WTC11 (cell line): ENCODE measurements at regions not wholly inside any gene's neighbourhood (a gene's known extent, or its start where the extent isn't known, plus 50 kb on each side); places are given as distances from the start of the nearest gene placed in this dataset.

ENCODE experiments used
- ETV6 ChIP-seq: sonication (generic); formaldehyde crosslinking; IDR thresholded peaks from 2 replicates; pipeline ENCODE4 v1.8.1; 2022; ENCODE audit warnings: mild to moderate bottlenecking, missing genetic modification reagents
- FOXK1 ChIP-seq: sonication (generic); formaldehyde crosslinking; IDR thresholded peaks from 2 replicates; pipeline ENCODE4 v1.8.0; 2022; ENCODE audit warnings: mild to moderate bottlenecking, moderate library complexity, missing genetic modification reagents
- GRHL2 ChIP-seq: fragments of 250-450 bp; sonication (Bioruptor Pico); IDR thresholded peaks from 2 replicates; pipeline ENCODE4 v1.8.0; 2022; ENCODE audit warnings: mild to moderate bottlenecking, moderate library complexity; ENCODE audit not compliant: insufficient replicate concordance, severe bottlenecking
- JAZF1 ChIP-seq: fragments of 250-450 bp; sonication (Bioruptor Pico); IDR thresholded peaks from 2 replicates; pipeline ENCODE4 v1.9.0; 2021; ENCODE audit warnings: moderate library complexity, mild to moderate bottlenecking, inconsistent platforms
- KAT7 ChIP-seq: sonication (generic); formaldehyde crosslinking; IDR thresholded peaks from 2 replicates; pipeline ENCODE4 v1.8.1; 2023; ENCODE audit warnings: missing genetic modification reagents, mild to moderate bottlenecking, borderline replicate concordance
- NFE2L1 ChIP-seq: sonication (generic); formaldehyde crosslinking; IDR thresholded peaks from 2 replicates; pipeline ENCODE4 v1.8.1; 2023; ENCODE audit warnings: missing genetic modification reagents
- NFYB ChIP-seq: sonication (generic); formaldehyde crosslinking; conservative IDR thresholded peaks from 2 replicates; pipeline ENCODE4 v1.8.0; 2022; ENCODE audit warnings: low read depth, missing genetic modification reagents
- RELA ChIP-seq: sonication (generic); formaldehyde crosslinking; IDR thresholded peaks from 2 replicates; pipeline ENCODE4 v1.8.1; 2022; ENCODE audit warnings: missing genetic modification reagents, mild to moderate bottlenecking, borderline replicate concordance
- SP1 ChIP-seq: sonication (generic); formaldehyde crosslinking; conservative IDR thresholded peaks from 2 replicates; pipeline ENCODE4 v1.8.1; 2022; ENCODE audit warnings: missing genetic modification reagents
- ZNF121 ChIP-seq: sonication (generic); formaldehyde crosslinking; IDR thresholded peaks from 2 replicates; pipeline ENCODE4 v1.8.0; 2023; ENCODE audit warnings: missing genetic modification reagents
- ZNF263 ChIP-seq: sonication (generic); formaldehyde crosslinking; IDR thresholded peaks from 2 replicates; pipeline ENCODE4 v1.8.1; 2022; ENCODE audit warnings: low read depth, mild to moderate bottlenecking, moderate library complexity, missing genetic modification reagents
- ZNF396 ChIP-seq: fragments of 250-450 bp; sonication (Bioruptor Pico); IDR thresholded peaks from 2 replicates; pipeline ENCODE4 v1.8.0; 2021; ENCODE audit warnings: mild to moderate bottlenecking, moderate library complexity, borderline replicate concordance
- ZNF423 ChIP-seq: fragments of 250-450 bp; sonication (Bioruptor Pico); IDR thresholded peaks from 2 replicates; pipeline ENCODE4 v2.1.2; 2022; ENCODE audit warnings: mild to moderate bottlenecking, moderate library complexity
- TF ChIP-seq, protein P1 (sequence below): sonication (generic); formaldehyde crosslinking; IDR thresholded peaks from 2 replicates; pipeline ENCODE4 v1.8.1; 2023; ENCODE audit warnings: mild to moderate bottlenecking, missing genetic modification reagents
- TF ChIP-seq, protein P2 (sequence below): sonication (generic); formaldehyde crosslinking; conservative IDR thresholded peaks from 2 replicates; pipeline ENCODE4 v1.8.1; 2023; ENCODE audit warnings: mild to moderate bottlenecking, low read depth, missing genetic modification reagents, moderate library complexity
- TF ChIP-seq, protein P3 (sequence below): sonication (generic); formaldehyde crosslinking; IDR thresholded peaks from 2 replicates; pipeline ENCODE4 v1.8.0; 2022; ENCODE audit warnings: mild to moderate bottlenecking, missing genetic modification reagents
- TF ChIP-seq, protein P4 (sequence below): fragments of 250-450 bp; sonication (Bioruptor Pico); IDR thresholded peaks from 2 replicates; pipeline ENCODE4 v1.9.0; 2021; ENCODE audit warnings: mild to moderate bottlenecking
- TF ChIP-seq, protein P5 (sequence below): sonication (generic); formaldehyde crosslinking; IDR thresholded peaks from 2 replicates; pipeline ENCODE4 v1.8.1; 2022; ENCODE audit warnings: mild to moderate bottlenecking, moderate library complexity, missing genetic modification reagents
- TF ChIP-seq, protein P6 (sequence below): fragments of 250-450 bp; sonication (Bioruptor Pico); IDR thresholded peaks from 2 replicates; pipeline ENCODE4 v1.9.0; 2021; ENCODE audit warnings: mild to moderate bottlenecking, borderline replicate concordance
- TF ChIP-seq, protein P7 (sequence below): sonication (generic); formaldehyde crosslinking; IDR thresholded peaks from 2 replicates; pipeline ENCODE4 v1.8.1; 2023; ENCODE audit warnings: mild to moderate bottlenecking, missing genetic modification reagents, borderline replicate concordance
- TF ChIP-seq, protein P8 (sequence below): sonication (generic); formaldehyde crosslinking; IDR thresholded peaks from 2 replicates; pipeline ENCODE4 v1.8.0; 2022; ENCODE audit warnings: mild to moderate bottlenecking, missing genetic modification reagents

DNA sequence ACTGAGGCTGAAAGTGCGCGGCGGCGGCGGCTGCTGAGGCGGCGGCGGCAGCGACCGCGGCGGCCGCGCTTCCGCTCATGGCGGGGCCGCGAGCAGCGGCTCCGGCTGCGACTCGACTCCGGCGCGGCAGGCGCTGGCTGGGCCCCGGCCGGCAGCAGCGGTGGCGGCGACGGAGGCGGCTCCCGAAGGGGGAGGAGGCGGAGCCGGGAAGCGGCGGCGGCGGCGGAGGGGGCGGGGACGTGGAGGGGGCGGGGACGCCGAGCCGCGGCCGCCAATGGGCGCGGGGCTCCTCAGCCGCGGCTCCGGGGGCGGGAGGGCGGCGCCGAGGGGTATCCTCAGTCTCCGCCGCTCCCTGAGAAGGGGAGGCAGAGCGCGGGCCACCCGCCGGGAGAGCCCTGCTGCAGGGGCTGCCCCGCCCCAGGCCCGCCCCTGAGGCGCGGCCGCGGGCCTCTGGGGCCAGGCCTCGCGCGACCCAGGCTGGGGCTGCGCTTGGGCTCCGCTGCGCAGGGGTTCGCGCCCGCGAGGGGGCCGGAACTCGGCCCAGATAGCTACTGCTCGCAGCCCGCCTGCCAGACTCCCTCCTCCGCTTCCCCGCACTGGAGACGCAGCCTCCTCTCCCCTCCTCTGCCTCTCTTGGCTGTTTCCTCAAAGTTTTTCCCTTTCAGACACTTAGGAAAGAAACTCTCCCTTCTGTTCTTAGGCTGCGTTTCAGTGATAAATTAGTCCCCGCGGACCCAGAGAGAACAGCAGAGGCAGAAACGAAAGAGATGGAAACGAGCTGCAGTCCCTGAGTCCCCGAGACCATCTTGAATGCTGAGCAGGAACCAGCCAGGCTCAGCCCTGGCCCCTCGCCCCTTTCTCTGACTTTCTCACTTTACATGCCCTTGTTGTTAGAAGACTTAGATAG lies 85.0 kb upstream of the MELK start (continued):
- TF ChIP-seq, protein P1, sequence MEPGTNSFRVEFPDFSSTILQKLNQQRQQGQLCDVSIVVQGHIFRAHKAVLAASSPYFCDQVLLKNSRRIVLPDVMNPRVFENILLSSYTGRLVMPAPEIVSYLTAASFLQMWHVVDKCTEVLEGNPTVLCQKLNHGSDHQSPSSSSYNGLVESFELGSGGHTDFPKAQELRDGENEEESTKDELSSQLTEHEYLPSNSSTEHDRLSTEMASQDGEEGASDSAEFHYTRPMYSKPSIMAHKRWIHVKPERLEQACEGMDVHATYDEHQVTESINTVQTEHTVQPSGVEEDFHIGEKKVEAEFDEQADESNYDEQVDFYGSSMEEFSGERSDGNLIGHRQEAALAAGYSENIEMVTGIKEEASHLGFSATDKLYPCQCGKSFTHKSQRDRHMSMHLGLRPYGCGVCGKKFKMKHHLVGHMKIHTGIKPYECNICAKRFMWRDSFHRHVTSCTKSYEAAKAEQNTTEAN (CRISPR knock-in tag): no peak
- TF ChIP-seq, protein P2, sequence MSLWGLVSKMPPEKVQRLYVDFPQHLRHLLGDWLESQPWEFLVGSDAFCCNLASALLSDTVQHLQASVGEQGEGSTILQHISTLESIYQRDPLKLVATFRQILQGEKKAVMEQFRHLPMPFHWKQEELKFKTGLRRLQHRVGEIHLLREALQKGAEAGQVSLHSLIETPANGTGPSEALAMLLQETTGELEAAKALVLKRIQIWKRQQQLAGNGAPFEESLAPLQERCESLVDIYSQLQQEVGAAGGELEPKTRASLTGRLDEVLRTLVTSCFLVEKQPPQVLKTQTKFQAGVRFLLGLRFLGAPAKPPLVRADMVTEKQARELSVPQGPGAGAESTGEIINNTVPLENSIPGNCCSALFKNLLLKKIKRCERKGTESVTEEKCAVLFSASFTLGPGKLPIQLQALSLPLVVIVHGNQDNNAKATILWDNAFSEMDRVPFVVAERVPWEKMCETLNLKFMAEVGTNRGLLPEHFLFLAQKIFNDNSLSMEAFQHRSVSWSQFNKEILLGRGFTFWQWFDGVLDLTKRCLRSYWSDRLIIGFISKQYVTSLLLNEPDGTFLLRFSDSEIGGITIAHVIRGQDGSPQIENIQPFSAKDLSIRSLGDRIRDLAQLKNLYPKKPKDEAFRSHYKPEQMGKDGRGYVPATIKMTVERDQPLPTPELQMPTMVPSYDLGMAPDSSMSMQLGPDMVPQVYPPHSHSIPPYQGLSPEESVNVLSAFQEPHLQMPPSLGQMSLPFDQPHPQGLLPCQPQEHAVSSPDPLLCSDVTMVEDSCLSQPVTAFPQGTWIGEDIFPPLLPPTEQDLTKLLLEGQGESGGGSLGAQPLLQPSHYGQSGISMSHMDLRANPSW (CRISPR knock-in tag): no peak
- TF ChIP-seq ZNF121 (CRISPR knock-in tag) (no peak), RELA (CRISPR knock-in tag) (no peak), NFE2L1 (CRISPR knock-in tag) (no peak), ZNF396 (CRISPR knock-in tag) (no peak), ZNF263 (no peak), ZNF423 (0 out of 2 replicates have a peak, but pooled peaks have one; percentile 6), JAZF1 (CRISPR knock-in tag) (no peak), ETV6 (CRISPR knock-in tag) (no peak), GRHL2 (CRISPR knock-in tag) (no peak), KAT7 (CRISPR knock-in tag) (0 out of 2 replicates have a peak, but pooled peaks have one; percentile 12), SP1 (CRISPR knock-in tag) (peak; percentile 70), FOXK1 (CRISPR knock-in tag) (no peak), NFYB (no peak)
- TF ChIP-seq, protein P3, sequence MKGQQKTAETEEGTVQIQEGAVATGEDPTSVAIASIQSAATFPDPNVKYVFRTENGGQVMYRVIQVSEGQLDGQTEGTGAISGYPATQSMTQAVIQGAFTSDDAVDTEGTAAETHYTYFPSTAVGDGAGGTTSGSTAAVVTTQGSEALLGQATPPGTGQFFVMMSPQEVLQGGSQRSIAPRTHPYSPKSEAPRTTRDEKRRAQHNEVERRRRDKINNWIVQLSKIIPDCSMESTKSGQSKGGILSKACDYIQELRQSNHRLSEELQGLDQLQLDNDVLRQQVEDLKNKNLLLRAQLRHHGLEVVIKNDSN (CRISPR knock-in tag): no peak
- TF ChIP-seq, protein P4, sequence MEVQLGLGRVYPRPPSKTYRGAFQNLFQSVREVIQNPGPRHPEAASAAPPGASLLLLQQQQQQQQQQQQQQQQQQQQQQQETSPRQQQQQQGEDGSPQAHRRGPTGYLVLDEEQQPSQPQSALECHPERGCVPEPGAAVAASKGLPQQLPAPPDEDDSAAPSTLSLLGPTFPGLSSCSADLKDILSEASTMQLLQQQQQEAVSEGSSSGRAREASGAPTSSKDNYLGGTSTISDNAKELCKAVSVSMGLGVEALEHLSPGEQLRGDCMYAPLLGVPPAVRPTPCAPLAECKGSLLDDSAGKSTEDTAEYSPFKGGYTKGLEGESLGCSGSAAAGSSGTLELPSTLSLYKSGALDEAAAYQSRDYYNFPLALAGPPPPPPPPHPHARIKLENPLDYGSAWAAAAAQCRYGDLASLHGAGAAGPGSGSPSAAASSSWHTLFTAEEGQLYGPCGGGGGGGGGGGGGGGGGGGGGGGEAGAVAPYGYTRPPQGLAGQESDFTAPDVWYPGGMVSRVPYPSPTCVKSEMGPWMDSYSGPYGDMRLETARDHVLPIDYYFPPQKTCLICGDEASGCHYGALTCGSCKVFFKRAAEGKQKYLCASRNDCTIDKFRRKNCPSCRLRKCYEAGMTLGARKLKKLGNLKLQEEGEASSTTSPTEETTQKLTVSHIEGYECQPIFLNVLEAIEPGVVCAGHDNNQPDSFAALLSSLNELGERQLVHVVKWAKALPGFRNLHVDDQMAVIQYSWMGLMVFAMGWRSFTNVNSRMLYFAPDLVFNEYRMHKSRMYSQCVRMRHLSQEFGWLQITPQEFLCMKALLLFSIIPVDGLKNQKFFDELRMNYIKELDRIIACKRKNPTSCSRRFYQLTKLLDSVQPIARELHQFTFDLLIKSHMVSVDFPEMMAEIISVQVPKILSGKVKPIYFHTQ: no peak
- TF ChIP-seq, protein P5, sequence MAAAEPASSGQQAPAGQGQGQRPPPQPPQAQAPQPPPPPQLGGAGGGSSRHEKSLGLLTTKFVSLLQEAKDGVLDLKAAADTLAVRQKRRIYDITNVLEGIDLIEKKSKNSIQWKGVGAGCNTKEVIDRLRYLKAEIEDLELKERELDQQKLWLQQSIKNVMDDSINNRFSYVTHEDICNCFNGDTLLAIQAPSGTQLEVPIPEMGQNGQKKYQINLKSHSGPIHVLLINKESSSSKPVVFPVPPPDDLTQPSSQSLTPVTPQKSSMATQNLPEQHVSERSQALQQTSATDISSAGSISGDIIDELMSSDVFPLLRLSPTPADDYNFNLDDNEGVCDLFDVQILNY (CRISPR knock-in tag): no peak
- TF ChIP-seq, protein P6, sequence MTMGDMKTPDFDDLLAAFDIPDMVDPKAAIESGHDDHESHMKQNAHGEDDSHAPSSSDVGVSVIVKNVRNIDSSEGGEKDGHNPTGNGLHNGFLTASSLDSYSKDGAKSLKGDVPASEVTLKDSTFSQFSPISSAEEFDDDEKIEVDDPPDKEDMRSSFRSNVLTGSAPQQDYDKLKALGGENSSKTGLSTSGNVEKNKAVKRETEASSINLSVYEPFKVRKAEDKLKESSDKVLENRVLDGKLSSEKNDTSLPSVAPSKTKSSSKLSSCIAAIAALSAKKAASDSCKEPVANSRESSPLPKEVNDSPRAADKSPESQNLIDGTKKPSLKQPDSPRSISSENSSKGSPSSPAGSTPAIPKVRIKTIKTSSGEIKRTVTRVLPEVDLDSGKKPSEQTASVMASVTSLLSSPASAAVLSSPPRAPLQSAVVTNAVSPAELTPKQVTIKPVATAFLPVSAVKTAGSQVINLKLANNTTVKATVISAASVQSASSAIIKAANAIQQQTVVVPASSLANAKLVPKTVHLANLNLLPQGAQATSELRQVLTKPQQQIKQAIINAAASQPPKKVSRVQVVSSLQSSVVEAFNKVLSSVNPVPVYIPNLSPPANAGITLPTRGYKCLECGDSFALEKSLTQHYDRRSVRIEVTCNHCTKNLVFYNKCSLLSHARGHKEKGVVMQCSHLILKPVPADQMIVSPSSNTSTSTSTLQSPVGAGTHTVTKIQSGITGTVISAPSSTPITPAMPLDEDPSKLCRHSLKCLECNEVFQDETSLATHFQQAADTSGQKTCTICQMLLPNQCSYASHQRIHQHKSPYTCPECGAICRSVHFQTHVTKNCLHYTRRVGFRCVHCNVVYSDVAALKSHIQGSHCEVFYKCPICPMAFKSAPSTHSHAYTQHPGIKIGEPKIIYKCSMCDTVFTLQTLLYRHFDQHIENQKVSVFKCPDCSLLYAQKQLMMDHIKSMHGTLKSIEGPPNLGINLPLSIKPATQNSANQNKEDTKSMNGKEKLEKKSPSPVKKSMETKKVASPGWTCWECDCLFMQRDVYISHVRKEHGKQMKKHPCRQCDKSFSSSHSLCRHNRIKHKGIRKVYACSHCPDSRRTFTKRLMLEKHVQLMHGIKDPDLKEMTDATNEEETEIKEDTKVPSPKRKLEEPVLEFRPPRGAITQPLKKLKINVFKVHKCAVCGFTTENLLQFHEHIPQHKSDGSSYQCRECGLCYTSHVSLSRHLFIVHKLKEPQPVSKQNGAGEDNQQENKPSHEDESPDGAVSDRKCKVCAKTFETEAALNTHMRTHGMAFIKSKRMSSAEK: no peak
- TF ChIP-seq, protein P7, sequence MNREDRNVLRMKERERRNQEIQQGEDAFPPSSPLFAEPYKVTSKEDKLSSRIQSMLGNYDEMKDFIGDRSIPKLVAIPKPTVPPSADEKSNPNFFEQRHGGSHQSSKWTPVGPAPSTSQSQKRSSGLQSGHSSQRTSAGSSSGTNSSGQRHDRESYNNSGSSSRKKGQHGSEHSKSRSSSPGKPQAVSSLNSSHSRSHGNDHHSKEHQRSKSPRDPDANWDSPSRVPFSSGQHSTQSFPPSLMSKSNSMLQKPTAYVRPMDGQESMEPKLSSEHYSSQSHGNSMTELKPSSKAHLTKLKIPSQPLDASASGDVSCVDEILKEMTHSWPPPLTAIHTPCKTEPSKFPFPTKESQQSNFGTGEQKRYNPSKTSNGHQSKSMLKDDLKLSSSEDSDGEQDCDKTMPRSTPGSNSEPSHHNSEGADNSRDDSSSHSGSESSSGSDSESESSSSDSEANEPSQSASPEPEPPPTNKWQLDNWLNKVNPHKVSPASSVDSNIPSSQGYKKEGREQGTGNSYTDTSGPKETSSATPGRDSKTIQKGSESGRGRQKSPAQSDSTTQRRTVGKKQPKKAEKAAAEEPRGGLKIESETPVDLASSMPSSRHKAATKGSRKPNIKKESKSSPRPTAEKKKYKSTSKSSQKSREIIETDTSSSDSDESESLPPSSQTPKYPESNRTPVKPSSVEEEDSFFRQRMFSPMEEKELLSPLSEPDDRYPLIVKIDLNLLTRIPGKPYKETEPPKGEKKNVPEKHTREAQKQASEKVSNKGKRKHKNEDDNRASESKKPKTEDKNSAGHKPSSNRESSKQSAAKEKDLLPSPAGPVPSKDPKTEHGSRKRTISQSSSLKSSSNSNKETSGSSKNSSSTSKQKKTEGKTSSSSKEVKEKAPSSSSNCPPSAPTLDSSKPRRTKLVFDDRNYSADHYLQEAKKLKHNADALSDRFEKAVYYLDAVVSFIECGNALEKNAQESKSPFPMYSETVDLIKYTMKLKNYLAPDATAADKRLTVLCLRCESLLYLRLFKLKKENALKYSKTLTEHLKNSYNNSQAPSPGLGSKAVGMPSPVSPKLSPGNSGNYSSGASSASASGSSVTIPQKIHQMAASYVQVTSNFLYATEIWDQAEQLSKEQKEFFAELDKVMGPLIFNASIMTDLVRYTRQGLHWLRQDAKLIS (CRISPR knock-in tag): no peak
- TF ChIP-seq, protein P8, sequence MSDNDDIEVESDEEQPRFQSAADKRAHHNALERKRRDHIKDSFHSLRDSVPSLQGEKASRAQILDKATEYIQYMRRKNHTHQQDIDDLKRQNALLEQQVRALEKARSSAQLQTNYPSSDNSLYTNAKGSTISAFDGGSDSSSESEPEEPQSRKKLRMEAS: no peak
